CD4-positive, alpha-beta T cell treated with Interferon alpha-2 for 1 hour (primary cell): ENCODE measurements at regions not wholly inside any gene's neighbourhood (a gene's known extent, or its start where the extent isn't known, plus 50 kb on each side); places are given as distances from the start of the nearest gene placed in this dataset.
A peak's percentile ranks its signal among the peaks of the same experiment; 100 is the strongest.

ENCODE experiments used
- DNase-seq, 2 donors: peaks; one replicate each; pipeline ENCODE4 v3.0.0-alpha.2; 2020 to 2022

DNA sequence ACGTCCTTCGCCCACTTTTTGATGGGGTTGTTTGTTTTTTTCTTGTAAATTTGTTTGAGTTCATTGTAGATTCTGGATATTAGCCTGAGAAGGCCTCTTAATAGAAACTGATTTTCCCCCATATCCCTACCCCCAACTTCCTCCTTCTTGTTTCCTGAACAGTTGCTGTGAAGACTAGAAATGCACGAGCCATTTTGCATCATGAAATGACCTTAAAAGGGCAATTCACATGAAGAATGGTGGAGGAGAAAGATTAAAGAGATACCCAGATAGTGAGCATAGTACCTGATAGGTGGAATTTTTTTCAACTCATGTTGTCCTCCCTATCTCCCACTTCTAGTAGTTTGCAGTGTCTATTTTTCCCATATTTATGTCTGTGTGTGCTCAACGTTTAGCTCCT lies 55.2 kb upstream of the KCNH8 start:
- no peak for DNase-seq

DNA sequence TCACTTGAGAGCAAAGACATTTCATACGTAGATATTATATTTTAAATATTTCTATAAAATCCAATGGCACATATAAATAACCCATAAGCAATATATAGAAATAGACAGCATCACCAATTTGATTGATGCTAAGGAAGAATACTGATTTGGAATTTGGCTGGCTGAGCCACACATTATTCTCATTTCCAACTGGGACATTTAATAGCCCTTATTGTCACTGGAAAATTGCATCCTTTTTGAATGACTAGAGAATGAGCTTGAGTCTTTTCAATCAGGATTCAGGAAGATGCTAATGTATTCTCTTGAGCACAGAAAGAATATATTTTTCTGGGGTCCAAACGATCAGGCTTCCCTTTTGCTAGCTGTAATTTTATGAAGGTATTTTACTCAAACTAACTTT lies 70.9 kb upstream of the KCNH8 start:
- DNase-seq, result no peak

DNA sequence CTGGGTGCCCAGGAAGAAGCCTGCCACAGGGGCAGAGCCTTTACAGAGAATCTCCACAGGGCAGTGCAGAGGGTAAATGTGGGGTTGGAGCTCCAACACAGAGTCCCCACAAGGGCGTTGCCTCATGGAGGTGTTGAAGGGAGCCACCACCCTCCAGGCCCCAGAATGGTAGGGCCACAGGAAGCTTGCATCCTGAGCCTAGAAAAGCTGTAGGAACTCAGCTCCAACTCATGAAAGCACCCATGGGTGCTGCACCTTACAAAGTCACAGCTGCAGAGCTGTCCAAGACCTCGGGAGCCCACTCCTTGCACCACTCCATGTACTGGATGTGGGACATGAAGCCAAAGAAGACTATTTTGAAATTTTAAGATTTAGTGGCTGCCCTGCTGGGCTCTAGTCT lies 73.3 kb upstream of the KCNH8 start:
- no peak for DNase-seq

DNA sequence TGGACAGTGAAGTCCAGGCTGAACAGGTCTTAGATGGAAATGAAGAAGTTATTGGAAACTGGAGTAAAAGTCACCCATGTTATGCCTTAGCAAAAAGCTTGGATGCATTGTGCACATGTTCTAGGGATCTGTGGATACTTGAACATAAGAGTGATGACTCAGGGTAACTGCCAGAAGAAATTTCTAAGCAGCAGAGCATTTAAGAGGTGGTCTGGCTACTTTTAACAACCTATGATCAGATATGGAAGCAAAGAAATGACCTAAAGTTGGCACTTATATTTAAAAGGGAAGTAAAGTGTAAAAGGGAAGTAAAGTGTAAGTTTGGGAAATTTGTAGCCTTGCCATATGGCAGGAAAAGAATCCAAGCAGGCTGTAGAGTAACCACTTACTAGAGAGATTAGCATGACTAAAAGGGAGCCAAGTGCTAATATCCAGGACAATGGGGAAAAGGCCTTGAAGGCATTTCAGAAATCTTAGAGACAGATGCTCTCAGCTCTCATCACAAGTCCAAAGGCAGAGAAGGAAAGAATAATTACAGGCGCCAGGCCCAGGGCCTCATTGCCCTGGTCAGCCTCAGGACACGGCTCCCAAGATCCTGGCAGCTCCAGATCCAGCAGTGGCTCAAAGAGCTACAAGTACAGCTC lies 73.9 kb upstream of the KCNH8 start:
- no peak for DNase-seq

DNA sequence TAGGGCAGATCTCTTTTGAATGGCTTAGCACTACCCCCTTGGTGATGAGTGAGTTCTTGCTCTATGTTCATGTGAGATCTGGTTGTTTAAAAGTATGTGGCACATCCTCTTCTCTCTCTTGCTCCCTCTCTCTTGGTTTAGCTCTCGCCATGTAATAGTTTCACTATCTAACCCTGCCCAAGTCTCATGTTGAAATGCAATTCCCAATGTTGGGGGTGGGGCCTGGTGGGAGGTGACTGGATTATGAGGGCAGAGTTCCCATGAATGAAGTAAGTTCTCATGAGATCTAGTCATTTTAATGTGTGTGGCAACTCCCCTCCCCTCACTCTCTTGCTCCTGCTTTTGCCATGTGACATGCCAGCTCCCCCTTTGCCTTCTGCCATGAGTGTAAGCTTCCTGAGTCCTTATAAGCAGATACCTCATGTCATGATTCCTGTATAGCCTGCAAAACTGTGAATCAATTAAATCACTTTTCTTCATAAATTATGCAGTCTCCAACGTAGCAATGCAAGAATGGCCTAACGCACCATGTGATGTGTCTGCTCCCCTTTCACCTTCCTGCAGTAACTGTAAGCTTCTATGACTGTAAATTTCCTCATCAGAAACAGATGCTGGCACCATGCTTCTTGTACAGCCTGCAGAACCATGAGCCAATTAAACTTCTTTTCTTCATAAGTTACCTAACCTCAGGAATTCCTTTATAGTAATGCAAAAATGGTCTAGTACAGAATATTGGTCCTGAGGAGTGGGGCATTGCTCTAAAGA lies 74.8 kb upstream of the KCNH8 start:
- no peak for DNase-seq

DNA sequence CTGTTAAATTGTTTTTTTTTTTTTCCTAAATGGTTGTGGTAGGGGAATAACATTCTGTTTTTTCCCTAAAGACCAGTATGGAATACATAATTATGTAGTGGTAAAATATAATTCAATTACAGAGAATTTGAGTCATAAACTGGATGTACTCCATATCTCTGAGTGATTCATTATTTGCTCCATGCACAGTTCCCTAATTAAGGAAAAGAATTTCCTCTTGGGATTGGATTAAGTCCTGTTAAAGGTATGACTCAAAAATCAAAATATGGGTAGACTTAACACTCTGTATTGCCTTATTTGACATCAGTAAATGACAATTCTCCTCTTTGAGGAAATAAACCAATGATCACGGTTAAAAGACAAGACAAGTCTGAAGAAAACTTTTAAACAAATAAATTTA lies 78.0 kb upstream of the KCNH8 start:
- DNase-seq, result no peak

DNA sequence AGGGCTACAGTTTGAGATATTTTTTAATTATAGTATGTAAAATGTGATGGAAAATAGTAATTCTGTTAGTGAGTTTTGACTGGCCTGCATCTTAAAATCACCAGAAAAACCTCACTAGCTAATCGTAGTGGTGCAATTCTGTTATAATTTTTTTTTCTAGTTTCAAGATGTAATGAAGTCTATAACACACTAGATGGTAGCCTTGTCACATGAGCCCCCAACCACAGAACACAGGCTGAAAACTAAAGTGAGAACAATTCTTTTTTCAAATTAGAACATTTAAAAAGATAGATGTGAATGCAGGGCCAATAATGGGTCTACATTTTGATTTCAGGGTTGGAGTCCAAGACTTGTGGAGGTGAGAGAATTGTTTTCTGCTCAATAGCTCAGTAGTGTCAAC lies 83.3 kb upstream of the KCNH8 start:
- no peak for DNase-seq

DNA sequence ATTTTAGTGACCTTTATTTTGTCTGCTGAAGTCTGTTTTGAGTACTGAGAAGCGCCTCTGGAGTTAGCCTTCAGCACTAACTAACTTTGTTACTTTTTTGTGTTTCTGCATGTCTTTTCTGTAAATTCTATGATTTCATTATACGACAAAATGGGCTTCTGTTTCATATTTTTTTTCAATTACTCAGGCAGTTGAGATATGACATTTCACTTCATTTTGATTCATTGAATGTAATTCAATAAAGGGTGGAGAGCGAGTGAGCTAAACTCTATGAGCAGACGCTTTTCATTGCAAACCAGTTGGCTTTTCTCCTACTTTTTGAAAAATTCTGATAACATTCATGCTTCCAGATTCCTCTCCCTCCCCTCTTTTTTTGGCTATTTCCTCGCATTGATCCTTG lies 84.4 kb upstream of the KCNH8 start:
- DNase-seq, result no peak

DNA sequence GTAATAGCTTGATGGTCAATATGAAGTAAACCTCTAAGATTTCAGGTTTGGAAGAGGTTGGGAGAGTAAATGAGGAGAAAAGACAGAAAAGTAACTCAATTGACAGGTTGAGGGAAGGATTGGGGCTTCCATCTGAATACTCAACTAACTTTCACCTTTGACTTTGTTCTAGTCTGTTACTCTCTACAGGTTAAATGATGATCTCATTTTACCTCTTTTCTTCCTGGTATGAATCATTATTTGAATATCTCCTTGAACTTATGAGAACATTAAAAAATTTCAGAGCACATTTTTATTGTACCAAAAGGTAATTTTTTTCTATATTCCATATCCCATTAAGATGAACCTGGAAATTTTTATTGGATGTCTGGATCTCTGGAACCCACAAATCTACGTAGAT lies 87.9 kb upstream of the KCNH8 start:
- no peak for DNase-seq

DNA sequence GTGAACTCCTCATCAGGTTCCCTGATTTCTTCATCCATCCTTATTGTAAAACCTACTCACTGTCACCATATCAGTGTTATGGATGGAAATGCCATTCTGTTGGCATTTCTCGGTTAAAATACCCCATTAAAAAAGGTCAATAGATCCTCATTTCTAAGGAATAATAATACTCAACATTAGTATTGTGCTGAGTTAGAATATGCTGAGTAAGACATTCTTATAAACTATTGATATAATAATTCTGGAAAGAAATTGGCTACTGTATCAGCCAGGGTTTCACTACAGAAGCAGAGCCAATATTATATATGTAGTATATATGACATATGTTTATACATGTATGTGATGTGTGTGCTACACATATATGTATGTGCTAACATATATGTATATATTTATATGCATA lies 95.4 kb upstream of the KCNH8 start:
- no peak for DNase-seq

DNA sequence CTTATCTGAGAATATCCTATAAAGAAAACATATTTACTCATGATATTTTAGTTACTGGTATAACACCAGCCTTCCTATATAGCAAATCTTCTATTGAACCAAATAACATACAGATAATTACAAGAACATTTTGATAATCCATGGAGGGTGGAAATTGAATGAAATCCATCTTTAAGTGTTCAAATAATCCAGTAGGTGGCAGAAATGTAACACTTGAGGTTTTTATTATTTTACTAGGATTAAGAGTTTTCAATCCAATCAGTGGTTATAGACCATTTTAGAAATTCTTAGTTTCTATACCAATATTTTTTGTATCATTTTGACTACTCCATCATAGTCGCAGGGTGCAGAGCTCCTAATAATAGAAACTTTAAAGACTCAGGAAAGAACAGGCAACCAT lies 101.9 kb upstream of the KCNH8 start:
- DNase-seq, result no peak

DNA sequence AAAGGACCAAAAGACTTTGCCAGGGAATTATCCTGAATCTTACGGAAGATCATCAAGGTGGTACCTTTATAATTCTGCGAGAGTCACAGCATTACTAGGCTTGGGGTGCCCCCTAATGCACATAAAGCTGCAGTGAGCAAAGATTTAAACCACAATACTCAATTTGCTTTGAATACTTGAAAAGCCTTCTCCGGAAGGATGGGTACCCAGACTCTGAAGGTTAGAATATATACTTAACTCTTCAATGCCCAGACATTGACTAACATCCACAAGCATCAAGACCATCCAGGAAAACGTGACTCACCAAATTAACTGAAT lies 117.8 kb upstream of the KCNH8 start:
- DNase-seq, result peak in 1 of 2 donors; percentile 0

DNA sequence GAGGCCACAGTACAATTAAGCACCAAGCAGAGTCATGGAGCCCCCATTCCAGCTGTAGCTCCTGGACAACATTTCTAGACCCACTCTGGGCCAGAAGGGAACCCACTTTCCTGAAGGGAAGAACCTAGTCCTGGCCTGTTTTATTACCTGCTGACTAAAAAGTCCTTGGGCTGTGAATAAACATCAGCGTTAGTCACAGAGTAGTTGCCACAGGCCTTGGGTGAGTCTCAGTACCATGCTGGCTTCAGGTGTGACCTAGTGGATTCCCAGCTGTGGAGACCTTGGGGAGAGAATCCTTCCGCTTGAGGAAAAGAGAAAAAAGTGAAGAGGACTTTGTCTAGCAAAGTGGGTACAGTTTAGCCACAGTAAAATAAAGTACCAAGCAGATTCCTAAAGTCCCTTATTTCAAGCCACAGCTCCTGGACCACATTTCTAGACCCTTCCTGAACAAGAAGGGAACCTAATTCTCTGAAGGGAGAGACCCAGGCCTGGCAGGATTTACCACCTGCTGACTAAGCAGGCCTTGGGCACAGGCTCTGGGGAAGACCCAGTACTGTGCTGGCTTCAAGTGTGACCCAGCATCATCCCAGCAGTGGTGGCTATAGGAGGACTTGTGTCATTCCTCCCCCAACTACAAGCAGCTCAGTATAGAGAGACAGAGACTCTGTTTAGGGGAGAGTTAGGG lies 118.3 kb upstream of the KCNH8 start:
- DNase-seq, result no peak

DNA sequence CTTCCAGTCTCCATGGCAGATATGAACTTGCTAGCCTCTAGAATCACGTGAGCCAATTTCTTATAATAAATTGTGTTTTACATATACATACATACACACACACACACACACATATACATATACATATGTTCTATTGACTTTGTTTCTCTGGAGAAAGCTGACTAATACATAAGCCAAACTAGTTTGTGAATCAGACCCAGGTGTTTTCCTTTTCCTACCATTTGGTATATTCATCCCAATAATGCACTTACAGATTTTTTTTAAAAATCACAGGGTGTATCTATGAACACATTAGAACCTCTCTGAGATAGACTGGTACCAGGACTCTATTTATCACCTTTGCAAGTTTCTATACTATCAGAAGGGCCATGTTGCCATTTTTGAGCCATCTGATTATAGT lies 122.9 kb upstream of the KCNH8 start:
- no peak for DNase-seq

DNA sequence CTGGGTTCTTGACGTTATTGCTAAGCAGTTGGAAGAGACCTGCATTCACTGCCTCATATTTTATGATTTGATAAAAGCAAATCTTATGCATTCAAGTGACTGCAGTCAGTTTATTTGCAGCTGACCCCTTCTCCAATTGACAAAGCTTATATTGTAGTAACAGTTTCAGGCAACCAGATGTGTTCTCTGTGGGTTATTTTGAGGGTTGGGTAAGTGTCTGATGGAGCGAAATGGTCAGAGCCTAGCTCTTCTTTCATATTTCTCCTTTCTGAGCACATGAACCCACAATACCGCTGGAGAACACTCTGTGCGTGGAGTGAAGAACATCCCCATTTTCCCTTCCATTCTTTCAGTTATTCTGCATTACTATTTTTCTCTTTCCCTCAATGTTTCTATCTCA lies 125.8 kb upstream of the KCNH8 start:
- no peak for DNase-seq

DNA sequence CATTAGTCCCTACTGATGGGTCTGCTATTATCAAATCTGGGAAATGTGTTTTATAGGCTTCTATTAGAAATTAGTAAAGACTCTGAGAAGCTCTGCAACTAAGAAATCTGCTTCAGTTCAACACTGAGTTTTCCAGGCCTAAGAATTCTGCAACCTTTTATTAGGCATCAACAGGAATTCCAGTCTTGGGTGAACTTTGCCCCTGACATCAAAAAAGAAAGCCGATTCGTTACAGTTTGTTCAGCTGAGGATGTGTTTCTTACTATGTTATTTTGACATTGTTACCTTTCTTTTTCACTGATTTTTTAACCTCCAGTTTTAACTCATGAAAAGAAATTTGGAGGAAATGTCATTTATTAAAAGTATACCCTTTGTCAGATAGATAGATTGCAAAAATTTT lies 131.5 kb upstream of the KCNH8 start:
- no peak for DNase-seq

DNA sequence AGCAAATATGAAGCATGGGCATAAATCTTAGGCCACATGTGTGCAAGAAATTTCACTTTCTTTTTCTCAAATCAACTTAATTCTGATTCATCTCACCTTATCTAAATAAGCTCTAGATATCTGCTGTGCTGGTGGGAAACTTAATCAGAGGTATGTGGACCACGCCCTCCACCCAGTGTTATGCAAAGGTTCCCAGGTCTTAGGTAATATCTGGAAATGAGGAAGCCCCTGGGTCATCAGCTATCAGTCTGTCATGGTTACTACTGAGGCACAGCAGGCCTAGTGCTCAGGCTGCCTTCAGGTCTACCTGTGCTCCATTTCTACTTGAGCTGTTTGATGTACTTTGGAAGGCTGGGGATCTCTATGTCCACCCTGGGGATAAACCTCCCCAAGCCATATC lies 134.4 kb upstream of the KCNH8 start:
- no peak for DNase-seq

DNA sequence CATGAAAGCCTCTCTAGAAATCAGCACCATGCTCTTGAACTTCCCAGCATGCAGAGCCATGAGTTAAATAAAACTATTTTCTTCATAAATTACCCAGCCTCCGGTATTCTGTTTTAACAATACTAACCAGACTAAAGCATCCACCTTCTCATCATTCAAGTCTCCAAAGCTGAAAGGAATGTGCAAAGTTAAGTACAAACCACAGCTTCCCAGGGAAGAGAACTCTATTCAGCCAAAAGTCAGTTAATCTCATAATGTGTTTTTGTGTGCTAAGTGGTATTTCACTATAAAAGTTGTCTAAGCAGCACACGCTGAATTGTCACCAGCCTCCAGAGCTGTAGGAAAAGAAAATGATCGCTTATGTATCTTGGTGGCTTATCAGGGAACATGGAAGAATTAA lies 135.5 kb upstream of the KCNH8 start:
- DNase-seq, result no peak

DNA sequence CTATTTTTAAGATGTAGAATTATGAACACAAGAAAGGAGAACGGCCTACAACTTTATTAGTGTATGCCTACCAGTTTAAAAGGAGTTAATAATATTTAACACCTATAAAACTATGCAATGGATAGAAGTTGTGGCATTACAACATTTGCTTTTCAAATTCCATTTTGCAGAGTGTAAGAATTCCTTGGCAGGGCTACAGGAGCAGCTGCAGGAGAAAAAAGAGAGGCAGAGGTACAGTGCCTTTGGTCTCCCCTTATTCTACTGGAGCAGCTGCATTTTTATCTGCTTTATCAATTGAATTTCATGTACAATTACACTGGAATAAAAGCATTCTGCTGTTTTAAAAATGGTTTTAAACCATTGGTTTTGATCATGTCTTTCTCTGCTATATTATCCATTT lies 145.7 kb upstream of the KCNH8 start:
- DNase-seq, result no peak

DNA sequence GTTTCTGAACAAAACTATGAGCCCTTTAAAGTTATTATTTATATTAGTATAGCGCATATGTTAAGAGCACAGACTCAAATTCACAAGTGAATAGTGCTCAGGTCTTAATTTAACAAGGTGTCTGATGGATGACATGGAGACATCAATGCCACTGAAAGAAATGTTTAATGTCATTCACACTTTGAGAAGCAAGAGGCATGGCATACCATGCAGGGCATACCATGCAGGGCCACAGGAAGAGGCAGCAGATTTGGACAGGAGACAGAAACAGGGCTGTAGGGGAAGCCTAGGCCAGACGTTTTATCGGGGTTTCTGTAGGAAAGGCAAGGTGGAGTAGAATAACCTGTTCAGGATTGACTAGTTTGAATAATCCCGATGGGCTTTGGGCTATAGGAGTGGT lies 150.2 kb upstream of the KCNH8 start:
- no peak for DNase-seq

DNA sequence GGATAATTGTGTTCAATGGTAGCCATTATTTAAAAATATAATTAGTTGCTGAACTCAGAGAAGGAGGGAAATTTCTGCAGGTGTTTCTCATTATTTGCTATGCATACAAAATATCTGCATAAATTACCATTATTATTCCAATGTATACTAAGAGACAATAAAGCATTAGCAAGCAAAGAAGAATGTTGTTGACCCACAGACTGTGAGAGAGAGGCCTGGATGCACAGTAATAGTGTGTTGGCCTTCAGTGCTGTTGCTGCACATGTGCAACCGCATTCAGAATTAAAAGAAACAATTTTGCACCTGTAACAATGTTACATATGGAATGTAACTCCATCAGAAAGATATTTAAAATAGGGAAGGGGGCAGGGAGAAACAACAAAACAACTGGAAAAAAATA lies 155.6 kb upstream of the KCNH8 start:
- DNase-seq, result no peak

DNA sequence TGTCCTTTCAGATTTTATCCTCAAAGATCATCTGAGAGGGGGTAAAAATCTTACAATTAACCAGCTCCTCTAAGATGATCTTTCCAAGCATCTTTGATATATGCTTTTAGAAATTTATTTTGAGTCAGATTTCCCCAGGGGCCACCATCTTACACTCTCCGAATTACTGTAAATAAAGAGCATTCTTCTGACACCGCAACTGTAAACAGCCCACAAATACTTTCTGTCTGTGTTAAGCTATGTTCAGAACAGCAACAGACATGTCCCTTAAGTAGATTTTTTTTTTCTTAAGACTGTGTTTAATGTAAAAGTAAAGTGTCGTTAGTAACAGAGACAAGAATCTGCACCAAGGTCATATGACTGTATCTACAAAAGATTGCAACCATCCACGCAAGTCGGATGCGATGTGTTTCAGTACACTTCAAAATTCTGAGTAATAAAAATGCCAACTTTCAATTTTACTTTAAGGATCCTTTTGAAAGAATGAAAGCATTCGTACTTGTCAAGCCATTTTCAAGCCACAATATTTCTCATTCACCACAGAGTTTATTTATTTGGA lies 159.0 kb upstream of the KCNH8 start:
- no peak for DNase-seq

DNA sequence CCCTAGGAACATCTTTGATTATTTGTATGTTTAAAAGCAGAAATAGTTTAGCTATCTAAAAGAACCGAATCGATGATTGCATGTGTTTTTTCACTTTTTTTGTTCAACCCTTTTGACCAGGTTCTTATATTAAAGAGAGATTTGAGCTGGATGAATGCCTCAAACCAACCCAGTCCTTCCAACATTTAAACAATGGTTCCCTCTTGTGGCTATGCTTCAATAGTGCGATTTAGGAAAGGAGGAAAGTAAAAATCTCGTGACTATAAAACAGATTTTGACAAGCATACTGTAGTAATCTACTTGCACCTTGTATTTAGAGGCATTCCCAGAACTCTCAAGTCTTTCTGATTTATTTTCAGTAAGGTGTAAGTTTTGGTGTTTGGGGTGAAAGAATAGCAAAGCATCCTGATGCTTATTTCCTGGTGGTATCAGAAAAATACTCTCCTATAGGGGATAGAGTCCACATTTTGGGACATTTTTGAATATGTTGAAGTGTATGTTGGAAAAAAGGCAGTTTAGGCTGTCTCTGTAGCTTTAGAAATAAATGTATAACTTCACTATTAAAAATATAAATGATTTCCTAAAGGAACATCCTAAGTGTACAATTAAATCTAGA lies 159.6 kb upstream of the KCNH8 start:
- DNase-seq, result peak in 1 of 2 donors; percentile 49
